Left ventricle myocardium inferior (tissue), 1 donor: ENCODE measurements at regions not wholly inside any gene's neighbourhood (a gene's known extent, or its start where the extent isn't known, plus 50 kb on each side); places are given as distances from the start of the nearest gene placed in this dataset.
"Not testable (repeated sequence)": the region's sequence is repeated elsewhere in the genome, so short reads cannot be mapped to it uniquely, and the experiment has no call there.

Experiments used
- DNase-seq: peaks from one replicate; pipeline ENCODE4 v3.0.0-alpha.2; 2020
- H3K27ac ChIP-seq: fragments of 200-600 bp; replicated peaks from 2 replicates; pipeline ENCODE4 v1.8.0; 2021
- H3K27me3 ChIP-seq: fragments of 200-600 bp; 2 replicates; pipeline ENCODE4 v1.8.0; 2021; ENCODE audit warnings: low read depth
- H3K36me3 ChIP-seq: fragments of 200-600 bp; 2 replicates; pipeline ENCODE4 v1.8.0; 2021
- H3K4me1 ChIP-seq: fragments of 200-600 bp; 2 replicates; pipeline ENCODE4 v1.8.0; 2021
- H3K4me3 ChIP-seq: fragments of 200-600 bp; 2 replicates; pipeline ENCODE4 v1.8.0; 2021; ENCODE audit warnings: mild to moderate bottlenecking, moderate library complexity
- H3K9me3 ChIP-seq: fragments of 200-600 bp; replicated peaks from 2 replicates; pipeline ENCODE4 v1.8.0; 2021
- intact Hi-C: fragments of 100-400 bp; cut with micrococcal nuclease; formaldehyde crosslinking; loops from one replicate; pipeline ENCODE4 v1.11.0; 2022
- TF ChIP-seq, protein P1 (sequence below): fragments of 200-600 bp; IDR thresholded peaks from 2 replicates; pipeline ENCODE4 v1.8.0; 2021; ENCODE audit warnings: antibody characterized with exemption, mild to moderate bottlenecking, borderline replicate concordance
- donor health status: DM: no; HTN: yes; CAD: no; lungs with severe emphysema.

DNA sequence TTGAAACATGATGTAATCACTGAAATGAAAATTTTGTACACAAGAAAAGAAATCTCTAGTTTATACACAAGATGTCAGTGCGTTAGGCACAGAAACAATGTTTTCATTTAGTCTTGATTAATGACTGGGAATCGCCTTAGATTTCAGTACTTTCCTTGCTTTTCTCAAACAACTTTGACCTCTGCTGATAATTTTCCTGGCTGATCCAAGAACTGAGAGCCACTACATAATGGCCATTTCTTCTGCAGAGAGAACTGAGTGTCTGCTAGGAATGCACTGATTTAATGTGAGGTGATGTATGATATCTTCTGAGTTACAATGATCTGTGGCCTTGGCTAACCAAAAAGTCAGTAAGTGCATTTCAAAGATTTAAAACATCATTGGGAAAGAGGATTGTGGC is 308.1 kb downstream of the CTH start:
- H3K4me3 ChIP-seq: no peak overlapping the region
- H3K27ac ChIP-seq: peak overlapping the region; percentile 24
- TF ChIP-seq, protein P1, sequence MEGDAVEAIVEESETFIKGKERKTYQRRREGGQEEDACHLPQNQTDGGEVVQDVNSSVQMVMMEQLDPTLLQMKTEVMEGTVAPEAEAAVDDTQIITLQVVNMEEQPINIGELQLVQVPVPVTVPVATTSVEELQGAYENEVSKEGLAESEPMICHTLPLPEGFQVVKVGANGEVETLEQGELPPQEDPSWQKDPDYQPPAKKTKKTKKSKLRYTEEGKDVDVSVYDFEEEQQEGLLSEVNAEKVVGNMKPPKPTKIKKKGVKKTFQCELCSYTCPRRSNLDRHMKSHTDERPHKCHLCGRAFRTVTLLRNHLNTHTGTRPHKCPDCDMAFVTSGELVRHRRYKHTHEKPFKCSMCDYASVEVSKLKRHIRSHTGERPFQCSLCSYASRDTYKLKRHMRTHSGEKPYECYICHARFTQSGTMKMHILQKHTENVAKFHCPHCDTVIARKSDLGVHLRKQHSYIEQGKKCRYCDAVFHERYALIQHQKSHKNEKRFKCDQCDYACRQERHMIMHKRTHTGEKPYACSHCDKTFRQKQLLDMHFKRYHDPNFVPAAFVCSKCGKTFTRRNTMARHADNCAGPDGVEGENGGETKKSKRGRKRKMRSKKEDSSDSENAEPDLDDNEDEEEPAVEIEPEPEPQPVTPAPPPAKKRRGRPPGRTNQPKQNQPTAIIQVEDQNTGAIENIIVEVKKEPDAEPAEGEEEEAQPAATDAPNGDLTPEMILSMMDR: no peak
- H3K36me3 ChIP-seq: no peaks in the 10 kb centered on the region
- no peak for DNase-seq
- H3K9me3 ChIP-seq: peaks cover 20% of the 10 kb centered on the region
- peaks cover 9% of the 10 kb centered on the region for H3K4me1 ChIP-seq
- no peaks in the 10 kb centered on the region for H3K27me3 ChIP-seq
- intact Hi-C loops: no loop called here

DNA sequence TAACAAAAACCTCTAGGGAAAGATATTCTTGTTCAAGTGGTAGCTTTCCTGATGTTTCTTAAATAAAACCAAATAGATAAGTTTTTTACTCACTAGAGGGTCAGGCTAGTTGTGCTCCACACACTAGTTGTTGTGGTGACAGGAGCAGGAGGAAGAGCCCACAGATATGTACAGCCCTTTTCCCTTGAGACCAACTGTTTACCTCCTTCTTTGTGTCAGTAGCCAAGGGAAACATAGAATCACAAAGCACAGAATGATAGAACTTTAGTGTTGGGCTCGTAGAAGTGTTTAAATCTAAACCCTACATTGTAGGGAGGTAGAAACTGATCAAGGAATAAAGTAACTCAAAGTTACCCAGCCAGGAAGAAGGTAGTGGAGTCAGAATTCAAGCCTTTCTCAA is 309.0 kb downstream of the CTH start:
- Histone ChIP-seq H3K27ac (peak overlapping the region; percentile 24), H3K4me1 (peaks cover 9% of the 10 kb centered on the region), H3K9me3 (peaks cover 29% of the 10 kb centered on the region), H3K27me3 (no peaks in the 10 kb centered on the region), H3K36me3 (no peaks in the 10 kb centered on the region), H3K4me3 (no peak overlapping the region)
- no peak for DNase-seq
- TF ChIP-seq, protein P1: no peak
- intact Hi-C loops: no loop called here

DNA sequence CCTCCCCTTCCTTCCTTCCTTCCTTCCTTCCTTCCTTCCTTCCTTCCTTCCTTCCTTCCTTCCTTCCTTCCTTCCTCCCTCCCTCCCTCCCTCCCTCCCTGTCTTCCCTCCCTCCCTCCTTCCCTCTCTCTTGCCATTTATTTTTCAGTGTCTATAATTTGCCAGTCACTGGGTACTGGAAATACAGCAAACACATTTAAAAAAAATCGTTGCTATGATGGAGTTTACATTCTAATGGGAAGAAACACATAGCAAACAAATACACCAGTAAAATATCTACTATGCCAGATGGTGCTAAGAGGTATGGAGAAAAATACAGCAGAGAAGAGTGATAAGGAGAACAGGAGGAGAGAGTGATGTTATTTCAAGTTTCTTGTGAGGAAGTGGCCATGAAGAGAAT is 309.5 kb downstream of the CTH start:
- Histone ChIP-seq H3K27me3 (no peaks in the 10 kb centered on the region), H3K9me3 (peaks cover 34% of the 10 kb centered on the region), H3K4me1 (peaks cover 9% of the 10 kb centered on the region), H3K36me3 (no peaks in the 10 kb centered on the region), H3K27ac (no peak overlapping the region), H3K4me3 (no peak overlapping the region)
- intact Hi-C loops: no loop called here
- TF ChIP-seq, protein P1: no peak
- no peak for DNase-seq

DNA sequence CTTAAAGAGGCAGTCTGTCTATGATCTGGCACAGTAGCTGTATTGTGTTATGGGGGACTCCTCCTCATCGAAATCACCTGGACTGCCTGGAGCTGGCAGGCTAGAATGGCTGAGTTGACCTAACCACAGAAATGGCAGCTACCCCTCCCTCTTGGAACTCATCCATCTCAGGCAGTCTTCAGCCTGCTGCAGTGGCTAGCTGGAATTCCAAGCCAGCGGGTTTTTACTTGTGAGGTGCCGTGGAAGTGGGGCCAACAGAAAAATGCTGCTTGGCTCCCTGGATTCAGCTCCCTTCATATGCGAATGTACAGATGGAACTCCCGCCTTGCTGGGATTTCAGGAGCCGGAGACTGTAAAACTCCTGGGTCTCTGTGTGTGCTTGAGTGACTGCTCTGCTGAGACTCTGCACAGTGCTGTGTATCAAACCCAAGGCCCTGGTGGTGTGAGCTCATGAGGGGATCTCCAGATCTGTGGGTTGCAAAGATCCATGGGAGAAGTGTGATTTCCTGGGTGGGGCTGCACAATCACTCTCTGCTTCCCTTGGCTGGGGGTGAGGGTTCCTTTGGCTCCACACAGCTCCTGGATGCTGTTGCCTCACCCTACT is 316.9 kb downstream of the CTH start:
- no peak for DNase-seq
- TF ChIP-seq, protein P1: no peak
- Histone ChIP-seq H3K27ac (no peak overlapping the region), H3K4me1 (no peaks in the 10 kb centered on the region), H3K36me3 (no peaks in the 10 kb centered on the region), H3K27me3 (no peaks in the 10 kb centered on the region), H3K9me3 (peaks cover 45% of the 10 kb centered on the region), H3K4me3 (no peak overlapping the region)
- intact Hi-C loops: no loop called here

DNA sequence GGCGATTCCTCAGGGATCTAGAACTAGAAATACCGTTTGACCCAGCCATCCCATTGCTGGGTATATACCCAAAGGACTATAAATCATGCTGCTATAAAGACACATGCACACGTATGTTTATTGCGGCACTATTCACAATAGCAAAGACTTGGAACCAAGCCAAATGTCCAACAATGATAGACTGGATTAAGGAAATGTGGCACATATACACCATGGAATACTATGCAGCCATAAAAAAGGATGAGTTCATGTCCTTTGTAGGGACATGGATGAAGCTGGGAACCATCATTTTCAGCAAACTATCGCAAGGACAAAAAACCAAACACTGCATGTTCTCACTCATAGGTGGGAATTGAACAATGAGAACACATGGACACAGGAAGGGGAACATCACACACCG is 311.1 kb downstream of the PTGER3 start:
- H3K4me1 ChIP-seq, intact Hi-C loops, DNase-seq, H3K4me3 ChIP-seq, H3K27ac ChIP-seq, H3K27me3 ChIP-seq, H3K36me3 ChIP-seq: not testable (repeated sequence)
- peaks cover 23% of the 10 kb centered on the region for H3K9me3 ChIP-seq

DNA sequence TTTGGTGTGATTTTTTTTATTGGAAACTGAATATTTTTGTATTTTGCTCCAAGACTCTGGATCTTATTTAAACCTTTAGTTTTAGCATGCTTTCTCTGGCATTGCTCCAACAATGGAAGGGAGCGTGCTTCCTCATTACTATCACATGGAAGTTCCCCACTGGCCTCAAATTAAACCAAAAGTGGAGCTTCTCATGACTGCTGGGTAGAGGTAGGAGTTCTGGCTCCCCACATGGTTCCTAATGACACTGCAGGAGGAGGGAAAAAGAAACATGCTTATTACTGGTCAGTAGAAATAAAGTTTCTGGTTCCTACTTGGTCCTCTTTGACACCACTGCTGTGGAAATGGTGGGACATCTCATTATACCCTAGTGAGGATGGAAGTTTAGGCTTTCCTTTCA is 310.5 kb downstream of the PTGER3 start:
- no peaks in the 10 kb centered on the region for H3K4me1 ChIP-seq
- intact Hi-C loops: no loop called here
- no peak for DNase-seq

More for the DNA sequence above, 310.5 kb downstream of the PTGER3 start:
- peaks cover 29% of the 10 kb centered on the region for H3K9me3 ChIP-seq
- H3K27me3 ChIP-seq: no peaks in the 10 kb centered on the region
- TF ChIP-seq, protein P1: no peak
- H3K4me3 ChIP-seq: no peak overlapping the region
- H3K27ac ChIP-seq: no peak overlapping the region
- no peaks in the 10 kb centered on the region for H3K36me3 ChIP-seq
